HEK293T (cell line): ENCODE measurements at regions not wholly inside any gene's neighbourhood (a gene's known extent, or its start where the extent isn't known, plus 50 kb on each side); places are given as distances from the start of the nearest gene placed in this dataset.
A peak's percentile ranks its signal among the peaks of the same experiment; 100 is the strongest.

Experiments used
- CTCF ChIA-PET: fragments of 350-600 bp; formaldehyde crosslinking; extraction: SDS; loops from one replicate; lab custom pipeline; 2021; ENCODE audit warnings: antibody characterized with exemption, inconsistent platforms; lab: Yijun Ruan, JAX
- POLR2A ChIA-PET: fragments of 350-600 bp; formaldehyde crosslinking; extraction: SDS; loops from one replicate; lab custom pipeline; 2020; ENCODE audit warnings: antibody characterized with exemption, inconsistent platforms; lab: Yijun Ruan, JAX
- DNase-seq: peaks from one replicate; pipeline ENCODE4 v3.0.0; 2012; ENCODE audit warnings: mixed read lengths; ENCODE audit errors: extremely low spot score
- ARNT ChIP-seq: fragments of 450-650 bp; IDR thresholded peaks from 2 replicates; pipeline ENCODE4 v1.6.1; 2017; ENCODE audit warnings: mild to moderate bottlenecking
- BHLHE40 ChIP-seq: fragments of 450-650 bp; IDR thresholded peaks from 2 replicates; pipeline ENCODE4 v1.6.1; 2016; ENCODE audit warnings: mild to moderate bottlenecking, moderate library complexity, borderline replicate concordance
- CTBP1 ChIP-seq: fragments of 450-650 bp; IDR thresholded peaks from 2 replicates; pipeline ENCODE4 v1.6.1; 2016; ENCODE audit warnings: borderline replicate concordance
- ELF4 ChIP-seq: fragments of 450-650 bp; IDR thresholded peaks from 2 replicates; pipeline ENCODE4 v1.6.1; 2017; ENCODE audit warnings: antibody characterized with exemption
- FOXA1 ChIP-seq: fragments of 450-650 bp; IDR thresholded peaks from 2 replicates; pipeline ENCODE4 v1.6.1; 2016; ENCODE audit warnings: mild to moderate bottlenecking
- FOXK2 ChIP-seq: fragments of 450-650 bp; IDR thresholded peaks from 2 replicates; pipeline ENCODE4 v1.6.1; 2016; ENCODE audit warnings: mild to moderate bottlenecking
- FOXM1 ChIP-seq: fragments of 450-650 bp; IDR thresholded peaks from 2 replicates; pipeline ENCODE4 v1.6.1; 2017; ENCODE audit warnings: mild to moderate bottlenecking, borderline replicate concordance
- HDGF ChIP-seq: fragments of 450-650 bp; IDR thresholded peaks from 2 replicates; pipeline ENCODE4 v1.6.1; 2017; ENCODE audit warnings: antibody characterized with exemption, borderline replicate concordance
- L3MBTL2 ChIP-seq: fragments of 450-650 bp; conservative IDR thresholded peaks from 2 replicates; pipeline ENCODE4 v1.6.1; 2016; ENCODE audit warnings: mild to moderate bottlenecking
- LEF1 ChIP-seq: fragments of 450-650 bp; IDR thresholded peaks from 2 replicates; pipeline ENCODE4 v1.6.1; 2017; ENCODE audit warnings: mild to moderate bottlenecking, borderline replicate concordance
- NFRKB ChIP-seq: fragments of 450-650 bp; IDR thresholded peaks from 2 replicates; pipeline ENCODE4 v1.6.1; 2016; ENCODE audit warnings: mild to moderate bottlenecking, moderate library complexity
- PKNOX1 ChIP-seq: fragments of 450-650 bp; IDR thresholded peaks from 2 replicates; pipeline ENCODE4 v1.6.1; 2016
- SP1 ChIP-seq: fragments of 450-650 bp; IDR thresholded peaks from 2 replicates; pipeline ENCODE4 v1.6.1; 2017
- SUZ12 ChIP-seq: fragments of 450-650 bp; IDR thresholded peaks from 2 replicates; pipeline ENCODE4 v1.6.1; 2016; ENCODE audit warnings: mild to moderate bottlenecking
- TARDBP ChIP-seq: fragments of 450-650 bp; IDR thresholded peaks from 2 replicates; pipeline ENCODE4 v1.6.1; 2016
- ZNF384 ChIP-seq: fragments of 450-650 bp; IDR thresholded peaks from 2 replicates; pipeline ENCODE4 v1.6.1; 2016

GRCh38 chr1:218760601-218761570, 412.8 kb upstream of the LYPLAL1 start:
- ChIA-PET POLR2A (no interaction called here), CTCF (no interaction called here)
- no peak for DNase-seq
- 0 out of 2 replicates have a peak, but pooled peaks have one; percentile 39 for TF ChIP-seq ZNF384
- TF ChIP-seq TARDBP: no peak

GRCh38 chr1:218763538-218763937, 410.1 kb upstream of the LYPLAL1 start:
- CTCF ChIA-PET: no interaction called here
- DNase-seq: no peak
- POLR2A ChIA-PET: no interaction called here
- TF ChIP-seq FOXM1: no peak
- no peak for TF ChIP-seq PKNOX1
- TF ChIP-seq FOXK2: no peak
- TF ChIP-seq SUZ12: no peak
- no peak for TF ChIP-seq ELF4
- no peak for TF ChIP-seq NFRKB
- no peak for TF ChIP-seq TARDBP
- TF ChIP-seq CTBP1: no peak
- TF ChIP-seq BHLHE40: no peak
- TF ChIP-seq ZNF384: no peak
- TF ChIP-seq LEF1: no peak
- TF ChIP-seq HDGF: no peak
- TF ChIP-seq ARNT: no peak
- no peak for TF ChIP-seq FOXA1
- no peak for TF ChIP-seq L3MBTL2
- no peak for TF ChIP-seq SP1

DNA sequence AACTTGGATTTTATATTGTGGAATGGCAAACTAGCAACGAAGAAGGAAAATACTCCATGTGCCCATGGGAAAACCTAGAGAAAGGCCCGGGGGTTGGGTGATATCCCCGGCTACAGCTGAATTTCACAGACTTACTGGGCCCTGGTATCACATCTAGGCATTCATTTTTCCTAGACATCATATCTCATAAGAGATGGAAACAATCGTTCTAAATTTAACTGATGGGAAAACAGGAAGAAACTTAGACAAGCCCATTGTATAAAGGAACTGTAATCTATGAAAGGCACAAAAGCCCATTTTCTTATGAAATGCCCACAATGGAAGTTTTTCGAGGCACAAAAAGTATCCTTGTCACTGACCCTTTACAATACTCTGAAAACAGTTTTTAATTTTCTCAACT, 407.9 kb upstream of the LYPLAL1 start:
- ChIA-PET CTCF (no interaction called here), POLR2A (no interaction called here)
- DNase-seq: no peak
- no peak for TF ChIP-seq HDGF
- TF ChIP-seq L3MBTL2: no peak
- no peak for TF ChIP-seq FOXK2
- TF ChIP-seq BHLHE40: no peak
- TF ChIP-seq LEF1: no peak
- TF ChIP-seq CTBP1: no peak

DNA sequence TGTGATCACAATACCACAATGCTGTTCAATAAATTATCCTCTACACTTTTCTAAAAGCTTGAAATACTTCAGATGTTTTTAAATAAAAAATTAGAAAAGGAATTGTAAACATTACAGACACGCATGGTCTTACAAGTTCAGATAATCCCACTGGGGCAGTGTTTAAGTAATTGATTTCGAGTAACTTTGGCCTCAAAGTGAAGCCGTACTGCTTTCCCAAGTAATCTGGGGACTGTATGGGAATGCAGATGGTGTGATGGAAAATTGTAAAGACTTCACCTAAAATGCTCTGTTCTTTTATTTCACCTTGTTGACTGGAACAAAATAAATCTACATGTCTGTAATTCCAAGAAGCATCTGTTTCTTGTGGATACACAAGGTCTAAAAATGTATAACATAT, 401.7 kb upstream of the LYPLAL1 start:
- DNase-seq: no peak
- POLR2A ChIA-PET: no interaction called here
- CTCF ChIA-PET: no interaction called here
- TF ChIP-seq ZNF384 (no peak), CTBP1 (no peak), FOXA1 (no peak), SUZ12 (no peak), LEF1 (no peak), FOXK2 (no peak), SP1 (no peak), NFRKB (no peak), TARDBP (no peak)

DNA sequence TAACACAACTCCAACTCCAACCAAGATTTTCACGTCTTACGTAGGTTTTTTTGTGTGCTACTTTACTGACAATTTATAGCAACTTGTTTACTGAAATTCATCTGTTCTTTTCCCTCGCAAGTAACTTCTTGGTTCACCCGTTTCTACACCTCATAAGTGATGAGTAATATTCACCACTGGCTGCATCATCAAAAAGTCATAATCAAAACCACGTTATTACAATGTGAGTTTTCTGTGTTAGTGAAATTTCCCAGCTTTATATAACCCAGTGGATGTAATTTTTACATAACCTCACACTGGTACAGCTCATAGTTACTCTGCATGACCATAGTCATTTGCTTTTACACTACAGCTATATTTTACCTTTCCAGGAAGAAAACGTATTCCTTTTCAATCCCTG, 401.1 kb upstream of the LYPLAL1 start:
- DNase-seq: no peak
- ChIA-PET POLR2A (no interaction called here), CTCF (no interaction called here)
- TF ChIP-seq HDGF (no peak), NFRKB (no peak), SUZ12 (no peak), TARDBP (no peak), BHLHE40 (no peak), FOXK2 (no peak), FOXA1 (no peak)

DNA sequence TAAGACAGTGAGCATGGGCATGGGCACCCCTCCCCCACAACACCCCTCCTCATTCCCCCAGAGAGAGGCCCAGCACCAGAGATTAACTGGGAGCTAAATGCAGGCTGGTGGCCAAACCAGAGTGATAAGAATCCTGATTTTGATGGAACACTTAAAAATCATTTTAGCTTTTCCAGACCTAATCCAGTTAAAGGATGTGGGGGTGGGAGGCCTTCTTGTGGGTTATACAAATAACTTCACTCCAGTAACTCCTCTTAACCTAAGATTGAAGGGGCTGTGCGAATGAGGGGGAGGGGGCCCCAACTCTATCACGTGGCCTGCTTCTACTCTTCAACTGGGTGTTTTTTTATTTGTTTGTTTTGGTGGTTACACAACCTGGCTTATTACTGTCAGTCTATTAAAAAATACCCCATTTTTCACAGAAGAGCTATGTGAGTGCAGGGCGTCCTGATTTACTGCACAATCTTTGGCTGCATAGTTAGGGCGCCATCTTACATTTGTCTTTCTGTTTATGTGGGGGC, 398.1 kb upstream of the LYPLAL1 start:
- ChIA-PET CTCF (no interaction called here), POLR2A (no interaction called here)
- no peak for DNase-seq
- TF ChIP-seq L3MBTL2 (no peak), PKNOX1 (no peak), ZNF384 (no peak), LEF1 (no peak), FOXM1 (no peak), CTBP1 (no peak), FOXK2 (no peak), BHLHE40 (no peak), SUZ12 (no peak), TARDBP (no peak), ELF4 (no peak), SP1 (no peak), FOXA1 (no peak), HDGF (no peak), NFRKB (no peak), ARNT (no peak)

- no peak for TF ChIP-seq BHLHE40
- TF ChIP-seq SUZ12: no peak
- no peak for TF ChIP-seq L3MBTL2
- no peak for TF ChIP-seq ZNF384
- no peak for TF ChIP-seq HDGF
- no peak for TF ChIP-seq SP1
- no peak for TF ChIP-seq TARDBP
- no peak for TF ChIP-seq CTBP1
- no peak for TF ChIP-seq ARNT
- no peak for TF ChIP-seq LEF1
- no peak for TF ChIP-seq FOXK2
- ChIA-PET CTCF (no interaction called here), POLR2A (no interaction called here)
- DNase-seq: no peak
Measured at GRCh38 chr1:218778257-218779126, 395.2 kb upstream of the LYPLAL1 start.
